Upper lobe of left lung (tissue), 4 donors: ENCODE measurements at regions not wholly inside any gene's neighbourhood (a gene's known extent, or its start where the extent isn't known, plus 50 kb on each side); places are given as distances from the start of the nearest gene placed in this dataset.

Experiments used
- POLR2A ChIP-seq, 4 donors: fragments of 450-650 bp; IDR thresholded peaks; one replicate each; pipeline ENCODE4 v1.5.1; 2016 to 2017; ENCODE audit warnings: antibody characterized with exemption in 4 of 4, mild to moderate bottlenecking in 2 of 4
- TF ChIP-seq, protein P1 (sequence below), 6 experiments: fragments of 450-650 bp in 4 of 6; fragments of 200-600 bp in 2 of 6; sonication (generic) in 2 of 6; IDR thresholded peaks; one replicate each; pipeline ENCODE4 v1.5.1; 2016 to 2019; ENCODE audit warnings: antibody characterized with exemption in 6 of 6

DNA sequence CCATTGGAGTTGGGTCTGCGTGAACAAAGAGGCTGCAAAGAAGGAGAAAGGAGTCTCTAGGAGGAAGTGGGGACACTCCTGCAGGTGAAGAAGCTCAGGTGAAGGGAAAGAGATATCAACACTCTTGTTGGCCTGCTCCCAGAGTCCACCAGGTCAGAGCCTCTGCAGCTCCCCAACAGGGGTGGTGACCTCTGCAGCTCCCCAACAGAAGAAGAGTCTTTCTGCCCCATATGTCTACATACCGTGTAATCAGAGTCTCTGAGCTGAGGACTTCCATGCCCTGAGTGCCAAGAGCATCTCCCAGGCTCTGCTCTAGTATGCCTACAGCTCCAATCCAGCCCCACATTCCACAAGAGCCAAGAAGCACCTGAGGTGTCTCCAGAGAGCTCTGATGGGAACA lies 67.4 kb upstream of the TRPC7 start:
- TF ChIP-seq, protein P1, sequence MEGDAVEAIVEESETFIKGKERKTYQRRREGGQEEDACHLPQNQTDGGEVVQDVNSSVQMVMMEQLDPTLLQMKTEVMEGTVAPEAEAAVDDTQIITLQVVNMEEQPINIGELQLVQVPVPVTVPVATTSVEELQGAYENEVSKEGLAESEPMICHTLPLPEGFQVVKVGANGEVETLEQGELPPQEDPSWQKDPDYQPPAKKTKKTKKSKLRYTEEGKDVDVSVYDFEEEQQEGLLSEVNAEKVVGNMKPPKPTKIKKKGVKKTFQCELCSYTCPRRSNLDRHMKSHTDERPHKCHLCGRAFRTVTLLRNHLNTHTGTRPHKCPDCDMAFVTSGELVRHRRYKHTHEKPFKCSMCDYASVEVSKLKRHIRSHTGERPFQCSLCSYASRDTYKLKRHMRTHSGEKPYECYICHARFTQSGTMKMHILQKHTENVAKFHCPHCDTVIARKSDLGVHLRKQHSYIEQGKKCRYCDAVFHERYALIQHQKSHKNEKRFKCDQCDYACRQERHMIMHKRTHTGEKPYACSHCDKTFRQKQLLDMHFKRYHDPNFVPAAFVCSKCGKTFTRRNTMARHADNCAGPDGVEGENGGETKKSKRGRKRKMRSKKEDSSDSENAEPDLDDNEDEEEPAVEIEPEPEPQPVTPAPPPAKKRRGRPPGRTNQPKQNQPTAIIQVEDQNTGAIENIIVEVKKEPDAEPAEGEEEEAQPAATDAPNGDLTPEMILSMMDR (IDR thresholded peaks at IDR 0.05), result no peak
- TF ChIP-seq POLR2A (IDR thresholded peaks at IDR 0.05), result no peak
